HG02885 (cell line): ENCODE measurements at regions not wholly inside any gene's neighbourhood (a gene's known extent, or its start where the extent isn't known, plus 50 kb on each side); places are given as distances from the start of the nearest gene placed in this dataset.
"Not testable (repeated sequence)": the region's sequence is repeated elsewhere in the genome, so short reads cannot be mapped to it uniquely, and the experiment has no call there.

Experiments used
- ATAC-seq: cut with Tn5 transposase; IDR thresholded peaks from one replicate; pipeline ENCODE4 v1.9.1; 2021; ENCODE audit warnings: mild to moderate bottlenecking; ENCODE audit not compliant: unreplicated experiment, poor library complexity

GRCh38 chr12:83805156-83805772 is 1107.3 kb downstream of the SLC6A15 start:
- ATAC-seq, result no peak

GRCh38 chr12:83801972-83802371 is 1110.6 kb downstream of the SLC6A15 start:
- no peak for ATAC-seq

- no peak for ATAC-seq
Measured at GRCh38 chr12:83800022-83800421, 1112.6 kb downstream of the SLC6A15 start.

GRCh38 chr12:83796531-83796930 is 1109.8 kb downstream of the TMTC2 start:
- no peak for ATAC-seq

- no peak for ATAC-seq
Measured at GRCh38 chr12:83793616-83794015, 1106.9 kb downstream of the TMTC2 start.

- no peak for ATAC-seq
Measured at GRCh38 chr12:83784298-83784890, 1097.7 kb downstream of the TMTC2 start.

GRCh38 chr12:83779526-83779925 is 1092.8 kb downstream of the TMTC2 start:
- ATAC-seq, result no peak

- ATAC-seq, result no peak
Measured at GRCh38 chr12:83769151-83769550, 1082.4 kb downstream of the TMTC2 start.

GRCh38 chr12:83767723-83768122 is 1081.0 kb downstream of the TMTC2 start:
- ATAC-seq, result no peak

GRCh38 chr12:83763425-83763824 is 1076.7 kb downstream of the TMTC2 start:
- ATAC-seq, result no peak

GRCh38 chr12:83759906-83760305 is 1073.2 kb downstream of the TMTC2 start:
- no peak for ATAC-seq

- ATAC-seq, result no peak
Measured at GRCh38 chr12:83758888-83759631, 1072.4 kb downstream of the TMTC2 start.

GRCh38 chr12:83753904-83754303 is 1067.2 kb downstream of the TMTC2 start:
- no peak for ATAC-seq

GRCh38 chr12:83753205-83753604 is 1066.5 kb downstream of the TMTC2 start:
- ATAC-seq, result no peak

GRCh38 chr12:83739607-83740006 is 1052.9 kb downstream of the TMTC2 start:
- ATAC-seq, result no peak

GRCh38 chr12:83710851-83711250 is 1024.1 kb downstream of the TMTC2 start:
- no peak for ATAC-seq

- no peak for ATAC-seq
Measured at GRCh38 chr12:83709899-83710298, 1023.2 kb downstream of the TMTC2 start.

GRCh38 chr12:83700838-83701237 is 1014.1 kb downstream of the TMTC2 start:
- no peak for ATAC-seq

- ATAC-seq, result not testable (repeated sequence)
Measured at GRCh38 chr12:83696311-83696710, 1009.6 kb downstream of the TMTC2 start.

GRCh38 chr12:83691730-83692129 is 1005.0 kb downstream of the TMTC2 start:
- no peak for ATAC-seq

GRCh38 chr12:83690465-83690864 is 1003.8 kb downstream of the TMTC2 start:
- no peak for ATAC-seq

- ATAC-seq, result no peak
Measured at GRCh38 chr12:83689333-83689732, 1002.6 kb downstream of the TMTC2 start.
